ENCODE measurements at regions not wholly inside any gene's neighbourhood (a gene's known extent, or its start where the extent isn't known, plus 50 kb on each side); places are given as distances from the start of the nearest gene placed in this dataset.

- no peak for DNase-seq
Measured at GRCh38 chr11:41868606-41869005, 409.2 kb upstream of the LRRC4C start.

GRCh38 chr11:41872426-41872825 lies 413.0 kb upstream of the LRRC4C start:
- DNase-seq = no peak

GRCh38 chr11:41872870-41873269 lies 413.4 kb upstream of the LRRC4C start:
- DNase-seq = no peak

GRCh38 chr11:41878095-41878494 lies 418.6 kb upstream of the LRRC4C start:
- DNase-seq = no peak

GRCh38 chr11:41879214-41879613 lies 419.8 kb upstream of the LRRC4C start:
- DNase-seq = no peak

GRCh38 chr11:41895081-41895480 lies 435.6 kb upstream of the LRRC4C start:
- DNase-seq = no peak

- no peak for DNase-seq
Measured at GRCh38 chr11:41897991-41898390, 438.5 kb upstream of the LRRC4C start.

- no peak for DNase-seq
Measured at GRCh38 chr11:41917900-41918299, 458.4 kb upstream of the LRRC4C start.

GRCh38 chr11:41920374-41920773 lies 460.9 kb upstream of the LRRC4C start:
- no peak for DNase-seq

GRCh38 chr11:41921746-41922390 lies 462.4 kb upstream of the LRRC4C start:
- DNase-seq = peak; percentile 18

GRCh38 chr11:41926339-41926738 lies 466.9 kb upstream of the LRRC4C start:
- DNase-seq = no peak

- no peak for DNase-seq
Measured at GRCh38 chr11:41935241-41935640, 475.8 kb upstream of the LRRC4C start.

- DNase-seq = no peak
Measured at GRCh38 chr11:41935795-41936194, 476.3 kb upstream of the LRRC4C start.

GRCh38 chr11:41943656-41944055 lies 484.2 kb upstream of the LRRC4C start:
- DNase-seq = no peak

GRCh38 chr11:41947392-41947791 lies 487.9 kb upstream of the LRRC4C start:
- no peak for DNase-seq

GRCh38 chr11:41950470-41951143 lies 491.2 kb upstream of the LRRC4C start:
- DNase-seq = no peak

GRCh38 chr11:41954034-41954433 lies 494.6 kb upstream of the LRRC4C start:
- no peak for DNase-seq

GRCh38 chr11:41955066-41955465 lies 495.6 kb upstream of the LRRC4C start:
- DNase-seq = no peak

GRCh38 chr11:41955635-41956400 lies 496.4 kb upstream of the LRRC4C start:
- DNase-seq = no peak

- no peak for DNase-seq
Measured at GRCh38 chr11:41963406-41963805, 504.0 kb upstream of the LRRC4C start.

GRCh38 chr11:41970681-41971080 lies 511.2 kb upstream of the LRRC4C start:
- no peak for DNase-seq

GRCh38 chr11:41971592-41971991 lies 512.1 kb upstream of the LRRC4C start:
- DNase-seq = no peak

- DNase-seq = no peak
Measured at GRCh38 chr11:41978945-41979344, 519.5 kb upstream of the LRRC4C start.

- DNase-seq = no peak
Measured at GRCh38 chr11:41980741-41981140, 521.3 kb upstream of the LRRC4C start.
